ENCODE measurements at regions not wholly inside any gene's neighbourhood (a gene's known extent, or its start where the extent isn't known, plus 50 kb on each side); places are given as distances from the start of the nearest gene placed in this dataset.

- no peak for DNase-seq
- no peaks in the 10 kb centered on the region for H3K27me3 Mint-ChIP-seq
Observed at GRCh38 chrX:93985344-93986307, 311.6 kb downstream of the FAM133A start.

More at GRCh38 chrX:93985344-93986307, 311.6 kb downstream of the FAM133A start:
- Mint-ChIP-seq H3K9me3 (peaks cover 0 to 17% (median 3%) of the 10 kb centered on the region in 11 donors), H3K27ac (no peak overlapping the region), H3K4me1 (no peaks in the 10 kb centered on the region), H3K36me3 (no peaks in the 10 kb centered on the region), H3K4me3 (no peak overlapping the region)
- no peaks in the 10 kb centered on the region for H3K36me3 ChIP-seq (ENCODE audit: control insufficient read depth in 2 of 3, insufficient read depth in 3 of 3, low read length in 3 of 3)
- H3K4me3 ChIP-seq (ENCODE audit: low read length): no peak overlapping the region
- ChIA-PET POLR2A (no interaction called here), CTCF (no interaction called here)
- H3K9me3 ChIP-seq (ENCODE audit: control insufficient read depth in 2 of 3, low read length in 3 of 3): no peaks in the 10 kb centered on the region
- H3K27me3 ChIP-seq (ENCODE audit: control insufficient read depth in 2 of 2, insufficient read depth in 2 of 2, low read length in 2 of 2): no peaks in the 10 kb centered on the region
- no peak overlapping the region for H3K27ac ChIP-seq (ENCODE audit: low read depth, low read length)
- no peaks in the 10 kb centered on the region for H3K4me1 ChIP-seq (ENCODE audit: control insufficient read depth in 2 of 2, insufficient read depth in 2 of 2, low read length in 2 of 2)
- intact Hi-C loops (cut with micrococcal nuclease): no loop called here
- ATAC-seq: no peak
